Peyer's patch (tissue), 4 donors: ENCODE measurements at regions not wholly inside any gene's neighbourhood (a gene's known extent, or its start where the extent isn't known, plus 50 kb on each side); places are given as distances from the start of the nearest gene placed in this dataset.

Source experiments
- CTCF ChIP-seq, 6 experiments: fragments of 450-650 bp in 4 of 6; fragments of 200-600 bp in 2 of 6; sonication (generic) in 1 of 6; IDR thresholded peaks; one replicate each; pipeline ENCODE4 v1.5.1; 2017 to 2019; ENCODE audit warnings: antibody characterized with exemption in 6 of 6, mild to moderate bottlenecking in 3 of 6, moderate library complexity in 1 of 6
- POLR2A ChIP-seq, 2 donors: fragments of 450-650 bp; IDR thresholded peaks; one replicate each; pipeline ENCODE4 v1.5.1; 2017; ENCODE audit warnings: antibody characterized with exemption in 2 of 2, mild to moderate bottlenecking in 2 of 2, moderate library complexity in 2 of 2

- TF ChIP-seq CTCF (IDR thresholded peaks at IDR 0.05) (no peak), POLR2A (IDR thresholded peaks at IDR 0.05) (no peak)
Measured at GRCh38 chr10:60525716-60526585, 136.3 kb upstream of the ANK3 start.
